ENCODE measurements at regions not wholly inside any gene's neighbourhood (a gene's known extent, or its start where the extent isn't known, plus 50 kb on each side); places are given as distances from the start of the nearest gene placed in this dataset.

DNA sequence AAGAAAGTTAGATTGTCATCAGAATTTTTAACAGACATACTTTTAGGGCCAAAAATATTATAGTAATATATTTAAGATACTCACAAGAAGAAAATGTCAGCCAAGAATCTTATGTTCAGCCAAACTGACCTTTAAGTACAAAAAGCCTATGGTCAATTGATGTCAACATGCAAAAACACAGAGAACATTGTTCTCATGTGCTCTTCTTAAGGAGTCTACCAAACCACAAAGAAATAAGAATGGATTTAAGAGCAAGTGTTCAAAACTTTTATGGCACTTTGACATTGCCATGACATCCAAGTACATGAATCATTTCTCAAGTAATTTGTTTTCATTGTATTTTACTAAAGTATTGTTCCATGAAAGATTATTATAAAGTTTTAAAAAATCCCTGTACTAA, 180.4 kb downstream of the TMEM26 start:
- Histone ChIP-seq H3K4me3 (ENCODE audit: control insufficient read depth in 2 of 3, extremely low read depth in 1 of 3, insufficient read depth in 2 of 3, low read depth in 1 of 3, low read length in 3 of 3) (no peak overlapping the region), H3K36me3 (ENCODE audit: control insufficient read depth in 2 of 2, extremely low read depth in 1 of 2, insufficient read depth in 2 of 2, low read length in 2 of 2) (no peaks in the 10 kb centered on the region), H2AFZ (ENCODE audit: control insufficient read depth, low read length) (no peak overlapping the region), H4K20me1 (ENCODE audit: control insufficient read depth, extremely low read depth, insufficient read depth, low read length) (no peaks in the 10 kb centered on the region), H3K9me3 (ENCODE audit: control insufficient read depth, low read depth, low read length) (no peaks in the 10 kb centered on the region), H3K9ac (ENCODE audit: control insufficient read depth, extremely low read depth, insufficient read depth, low read length) (no peak overlapping the region), H3K4me1 (ENCODE audit: control insufficient read depth, extremely low read depth, insufficient read depth, low read length) (no peaks in the 10 kb centered on the region), H3K4me2 (ENCODE audit: control insufficient read depth, extremely low read depth, insufficient read depth, low read depth, low read length) (no peak overlapping the region), H3K9me1 (ENCODE audit: control insufficient read depth, extremely low read depth, insufficient read depth, low read length) (no peaks in the 10 kb centered on the region), H3K27me3 (ENCODE audit: control insufficient read depth, extremely low read depth, insufficient read depth, low read length) (no peaks in the 10 kb centered on the region), H3K27ac (ENCODE audit: control insufficient read depth, insufficient read depth, low read length) (no peak overlapping the region), H3K79me2 (ENCODE audit: control insufficient read depth, insufficient read depth, low read length) (no peaks in the 10 kb centered on the region)
- FAIRE-seq, result no peak
- dilution Hi-C loops (cut with MboI; ENCODE audit: extremely low pct_ligation_motif_present, low sequenced_read_pairs), result no loop called here
- no peak for DNase-seq (ENCODE audit: low read depth, low spot score)
- TF ChIP-seq, protein P1, sequence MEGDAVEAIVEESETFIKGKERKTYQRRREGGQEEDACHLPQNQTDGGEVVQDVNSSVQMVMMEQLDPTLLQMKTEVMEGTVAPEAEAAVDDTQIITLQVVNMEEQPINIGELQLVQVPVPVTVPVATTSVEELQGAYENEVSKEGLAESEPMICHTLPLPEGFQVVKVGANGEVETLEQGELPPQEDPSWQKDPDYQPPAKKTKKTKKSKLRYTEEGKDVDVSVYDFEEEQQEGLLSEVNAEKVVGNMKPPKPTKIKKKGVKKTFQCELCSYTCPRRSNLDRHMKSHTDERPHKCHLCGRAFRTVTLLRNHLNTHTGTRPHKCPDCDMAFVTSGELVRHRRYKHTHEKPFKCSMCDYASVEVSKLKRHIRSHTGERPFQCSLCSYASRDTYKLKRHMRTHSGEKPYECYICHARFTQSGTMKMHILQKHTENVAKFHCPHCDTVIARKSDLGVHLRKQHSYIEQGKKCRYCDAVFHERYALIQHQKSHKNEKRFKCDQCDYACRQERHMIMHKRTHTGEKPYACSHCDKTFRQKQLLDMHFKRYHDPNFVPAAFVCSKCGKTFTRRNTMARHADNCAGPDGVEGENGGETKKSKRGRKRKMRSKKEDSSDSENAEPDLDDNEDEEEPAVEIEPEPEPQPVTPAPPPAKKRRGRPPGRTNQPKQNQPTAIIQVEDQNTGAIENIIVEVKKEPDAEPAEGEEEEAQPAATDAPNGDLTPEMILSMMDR (optimal IDR thresholded peaks at IDR 0.05 in 1 of 3, IDR thresholded peaks at IDR 0.05 in 1 of 3, conservative IDR thresholded peaks at IDR 0.05 in 1 of 3; ENCODE audit: extremely low read depth in 1 of 3, insufficient read depth in 2 of 3, low read length in 3 of 3), result no peak
- TF ChIP-seq EZH2 (IDR thresholded peaks at IDR 0.05; ENCODE audit: low read length), result no peak

DNA sequence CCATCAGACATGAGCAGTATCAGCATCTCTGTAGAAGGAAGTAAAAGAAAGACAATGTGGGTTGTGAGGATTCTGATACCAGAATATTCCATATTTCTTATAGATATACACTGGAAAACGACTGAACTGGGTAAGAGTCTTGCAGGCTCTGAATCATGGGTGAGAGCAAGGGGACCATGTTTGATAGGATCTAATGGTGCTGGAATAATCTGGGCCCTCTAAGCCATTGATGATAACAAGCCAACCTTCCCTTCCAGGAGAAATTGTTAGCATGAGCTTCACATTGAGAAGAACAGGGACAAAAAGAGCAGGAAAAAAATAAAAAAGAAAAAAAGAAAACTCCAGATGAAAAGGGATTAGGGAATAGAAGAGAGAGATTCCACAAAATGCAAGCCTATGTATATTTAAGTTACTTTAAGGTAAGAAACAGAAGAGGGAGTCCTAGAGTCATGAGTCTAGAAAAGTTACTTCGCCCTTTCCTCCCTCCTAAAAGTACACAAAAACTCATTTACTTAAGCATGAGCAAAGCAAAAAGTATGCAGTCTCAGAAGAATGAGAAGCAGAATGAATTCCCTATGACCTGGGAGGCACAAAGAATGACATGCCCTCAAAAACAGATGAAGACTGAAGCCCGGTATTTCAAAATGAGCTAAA, 181.9 kb downstream of the TMEM26 start:
- TF ChIP-seq EZH2 (IDR thresholded peaks at IDR 0.05; ENCODE audit: low read length), result no peak
- TF ChIP-seq, protein P1 (optimal IDR thresholded peaks at IDR 0.05 in 1 of 3, IDR thresholded peaks at IDR 0.05 in 1 of 3, conservative IDR thresholded peaks at IDR 0.05 in 1 of 3; ENCODE audit: extremely low read depth in 1 of 3, insufficient read depth in 2 of 3, low read length in 3 of 3), result peak in 1 of 3 experiments; percentile 6
- no peak for FAIRE-seq
- H3K79me2 ChIP-seq (ENCODE audit: control insufficient read depth, insufficient read depth, low read length), result no peaks in the 10 kb centered on the region
- H3K27ac ChIP-seq (ENCODE audit: control insufficient read depth, insufficient read depth, low read length), result no peak overlapping the region
- no peaks in the 10 kb centered on the region for H3K36me3 ChIP-seq (ENCODE audit: control insufficient read depth in 2 of 2, extremely low read depth in 1 of 2, insufficient read depth in 2 of 2, low read length in 2 of 2)
- no peaks in the 10 kb centered on the region for H3K9me1 ChIP-seq (ENCODE audit: control insufficient read depth, extremely low read depth, insufficient read depth, low read length)
- dilution Hi-C loops (cut with MboI; ENCODE audit: extremely low pct_ligation_motif_present, low sequenced_read_pairs), result no loop called here
- H4K20me1 ChIP-seq (ENCODE audit: control insufficient read depth, extremely low read depth, insufficient read depth, low read length), result no peaks in the 10 kb centered on the region
- no peak for DNase-seq (ENCODE audit: low read depth, low spot score)
- H3K9me3 ChIP-seq (ENCODE audit: control insufficient read depth, low read depth, low read length), result no peaks in the 10 kb centered on the region
- H3K27me3 ChIP-seq (ENCODE audit: control insufficient read depth, extremely low read depth, insufficient read depth, low read length), result no peaks in the 10 kb centered on the region
- H2AFZ ChIP-seq (ENCODE audit: control insufficient read depth, low read length), result no peak overlapping the region
- no peaks in the 10 kb centered on the region for H3K4me1 ChIP-seq (ENCODE audit: control insufficient read depth, extremely low read depth, insufficient read depth, low read length)
- H3K9ac ChIP-seq (ENCODE audit: control insufficient read depth, extremely low read depth, insufficient read depth, low read length), result no peak overlapping the region
- H3K4me3 ChIP-seq (ENCODE audit: control insufficient read depth in 2 of 3, extremely low read depth in 1 of 3, insufficient read depth in 2 of 3, low read depth in 1 of 3, low read length in 3 of 3), result no peak overlapping the region
- no peak overlapping the region for H3K4me2 ChIP-seq (ENCODE audit: control insufficient read depth, extremely low read depth, insufficient read depth, low read depth, low read length)

All from keratinocyte (primary cell).